HG02798 (cell line): ENCODE measurements at regions not wholly inside any gene's neighbourhood (a gene's known extent, or its start where the extent isn't known, plus 50 kb on each side); places are given as distances from the start of the nearest gene placed in this dataset.

Experiments used
- ATAC-seq: cut with Tn5 transposase; IDR thresholded peaks from one replicate; pipeline ENCODE4 v1.9.1; 2021; ENCODE audit warnings: mild to moderate bottlenecking; ENCODE audit not compliant: unreplicated experiment, poor library complexity

GRCh38 chr5:58261605-58262004, 198.3 kb downstream of the PLK2 start:
- no peak for ATAC-seq

- ATAC-seq = no peak
These were observed 199.6 kb downstream of the PLK2 start for GRCh38 chr5:58260243-58260642.

- ATAC-seq = no peak
These were observed 200.2 kb downstream of the PLK2 start for GRCh38 chr5:58259685-58260152.

- ATAC-seq = no peak
These were observed 200.8 kb downstream of the PLK2 start for GRCh38 chr5:58258984-58259684.

GRCh38 chr5:58255970-58256369, 203.9 kb downstream of the PLK2 start:
- no peak for ATAC-seq

- ATAC-seq = no peak
These were observed 204.5 kb downstream of the PLK2 start for GRCh38 chr5:58255386-58255785.

- ATAC-seq = no peak
These were observed 211.7 kb downstream of the PLK2 start for GRCh38 chr5:58248221-58248620.

GRCh38 chr5:58246461-58246944, 213.4 kb downstream of the PLK2 start:
- ATAC-seq = no peak

- no peak for ATAC-seq
These were observed 214.4 kb downstream of the PLK2 start for GRCh38 chr5:58245476-58245840.

- ATAC-seq = no peak
These were observed 214.9 kb downstream of the PLK2 start for GRCh38 chr5:58244819-58245475.

GRCh38 chr5:58241389-58241788, 218.5 kb downstream of the PLK2 start:
- ATAC-seq = no peak

- ATAC-seq = no peak
These were observed 219.6 kb downstream of the PLK2 start for GRCh38 chr5:58240322-58240721.

- ATAC-seq = no peak
These were observed 220.2 kb downstream of the PLK2 start for GRCh38 chr5:58239731-58240130.

GRCh38 chr5:58239045-58239444, 220.8 kb downstream of the PLK2 start:
- ATAC-seq = peak; percentile 41

GRCh38 chr5:58236498-58236897, 223.4 kb downstream of the PLK2 start:
- ATAC-seq = no peak

- no peak for ATAC-seq
These were observed 224.6 kb downstream of the PLK2 start for GRCh38 chr5:58235299-58235698.

- no peak for ATAC-seq
These were observed 227.8 kb downstream of the PLK2 start for GRCh38 chr5:58232130-58232529.

- no peak for ATAC-seq
These were observed 228.8 kb downstream of the PLK2 start for GRCh38 chr5:58231041-58231440.

GRCh38 chr5:58228896-58229295, 231.0 kb downstream of the PLK2 start:
- ATAC-seq = no peak

GRCh38 chr5:58227858-58228257, 232.0 kb downstream of the PLK2 start:
- ATAC-seq = no peak

- no peak for ATAC-seq
These were observed 235.2 kb downstream of the PLK2 start for GRCh38 chr5:58224661-58225060.

GRCh38 chr5:58224221-58224620, 235.7 kb downstream of the PLK2 start:
- ATAC-seq = no peak
